MM.1S (cell line): ENCODE measurements at regions not wholly inside any gene's neighbourhood (a gene's known extent, or its start where the extent isn't known, plus 50 kb on each side); places are given as distances from the start of the nearest gene placed in this dataset.

Source experiments
- DNase-seq: peaks from one replicate; pipeline ENCODE4 v3.0.0-alpha.2; 2015
- H2AFZ ChIP-seq: fragments of 300-600 bp; sonication (generic); 2 replicates; pipeline ENCODE4 v1.6.0; 2016; ENCODE audit warnings: antibody characterized with exemption, low read length
- H3F3A ChIP-seq: fragments of 300-600 bp; sonication (generic); 2 replicates; pipeline ENCODE4 v1.6.1; 2016; ENCODE audit warnings: mild to moderate bottlenecking, antibody characterized with exemption, low read length, moderate library complexity, mixed read lengths; ENCODE audit not compliant: insufficient read depth
- H3K27ac ChIP-seq: fragments of 300-600 bp; sonication (generic); 2 replicates; pipeline ENCODE4 v1.5.1; 2016; ENCODE audit warnings: mild to moderate bottlenecking, low read length
- H3K27me3 ChIP-seq: fragments of 300-600 bp; sonication (generic); replicated peaks from 2 replicates; pipeline ENCODE4 v1.6.0; 2016; ENCODE audit warnings: low read length; ENCODE audit not compliant: insufficient read depth
- H3K36me3 ChIP-seq: fragments of 300-600 bp; sonication (generic); replicated peaks from 2 replicates; pipeline ENCODE4 v1.6.1; 2016; ENCODE audit warnings: mild to moderate bottlenecking, low read length, mixed read lengths; ENCODE audit not compliant: insufficient read depth
- H3K4me1 ChIP-seq: fragments of 300-600 bp; sonication (generic); 2 replicates; pipeline ENCODE4 v1.6.1; 2016; ENCODE audit warnings: low read length, mixed read lengths
- H3K4me2 ChIP-seq: fragments of 300-600 bp; sonication (generic); 2 replicates; pipeline ENCODE4 v1.6.0; 2016; ENCODE audit warnings: low read depth, low read length
- H3K4me3 ChIP-seq: fragments of 300-600 bp; sonication (generic); 2 replicates; pipeline ENCODE4 v1.5.1; 2016; ENCODE audit warnings: low read length, mixed read lengths
- H3K79me2 ChIP-seq: fragments of 300-600 bp; sonication (generic); 2 replicates; pipeline ENCODE4 v1.6.1; 2016; ENCODE audit warnings: mixed run types, low read length, mixed read lengths
- H3K9ac ChIP-seq: fragments of 300-600 bp; sonication (generic); 2 replicates; pipeline ENCODE4 v1.6.1; 2016; ENCODE audit warnings: low read length, mixed read lengths
- H3K9me2 ChIP-seq: fragments of 300-600 bp; sonication (generic); replicated peaks from 2 replicates; pipeline ENCODE4 v1.6.1; 2016; ENCODE audit warnings: mild to moderate bottlenecking, low read length, mixed read lengths; ENCODE audit not compliant: insufficient read depth
- H3K9me3 ChIP-seq: fragments of 300-600 bp; sonication (generic); replicated peaks from 2 replicates; pipeline ENCODE4 v1.6.1; 2016; ENCODE audit warnings: mild to moderate bottlenecking, low read length, mixed read lengths; ENCODE audit not compliant: insufficient read depth
- H4K20me1 ChIP-seq: fragments of 300-600 bp; sonication (generic); 2 replicates; pipeline ENCODE4 v1.6.1; 2016; ENCODE audit warnings: mild to moderate bottlenecking, low read length, moderate library complexity, mixed read lengths; ENCODE audit not compliant: insufficient read depth
- CTCF ChIP-seq: fragments of 300-600 bp; sonication (generic); IDR thresholded peaks from 2 replicates; pipeline ENCODE4 v1.5.1; 2016; ENCODE audit warnings: antibody characterized with exemption, low read length, mixed read lengths
- EZH2 ChIP-seq: fragments of 300-600 bp; sonication (generic); optimal IDR thresholded peaks from 2 replicates; pipeline ENCODE3; 2017; ENCODE audit warnings: low read depth, mild to moderate bottlenecking, antibody characterized with exemption, low read length, mixed read lengths
- EZH2phosphoT487 ChIP-seq: fragments of 300-600 bp; sonication (generic); IDR thresholded peaks from 2 replicates; pipeline ENCODE4 v1.6.1; 2018; ENCODE audit warnings: antibody characterized with exemption, low read length

- TF ChIP-seq EZH2phosphoT487: no peak
- TF ChIP-seq CTCF: no peak
- no peak for TF ChIP-seq EZH2
- Histone ChIP-seq H2AFZ (no peak overlapping the region), H3K27me3 (peaks cover 23% of the 10 kb centered on the region; the same call in 1 of the 2 replicates), H3K9me3 (no peaks in the 10 kb centered on the region), H3K27ac (no peak overlapping the region), H3F3A (no peaks in the 10 kb centered on the region), H4K20me1 (no peaks in the 10 kb centered on the region), H3K9ac (no peak overlapping the region), H3K9me2 (no peaks in the 10 kb centered on the region), H3K79me2 (no peaks in the 10 kb centered on the region), H3K36me3 (no peaks in the 10 kb centered on the region), H3K4me1 (no peaks in the 10 kb centered on the region), H3K4me3 (no peak overlapping the region), H3K4me2 (no peak overlapping the region)
- no peak for DNase-seq
These were observed 77.6 kb upstream of the LHX1 start for GRCh38 chr17:36859706-36860105.

GRCh38 chr17:36861531-36861930 lies 75.7 kb upstream of the LHX1 start:
- Histone ChIP-seq H2AFZ (no peak overlapping the region), H3K9ac (no peak overlapping the region), H3K4me1 (no peaks in the 10 kb centered on the region), H3K27me3 (peaks cover 23% of the 10 kb centered on the region; the same call in 1 of the 2 replicates), H4K20me1 (no peaks in the 10 kb centered on the region), H3F3A (no peaks in the 10 kb centered on the region), H3K27ac (no peak overlapping the region), H3K4me3 (no peak overlapping the region), H3K9me2 (no peaks in the 10 kb centered on the region), H3K36me3 (no peaks in the 10 kb centered on the region), H3K9me3 (no peaks in the 10 kb centered on the region), H3K79me2 (no peaks in the 10 kb centered on the region), H3K4me2 (no peak overlapping the region)
- no peak for TF ChIP-seq EZH2
- TF ChIP-seq EZH2phosphoT487: no peak
- no peak for DNase-seq

- H3K27ac ChIP-seq: no peak overlapping the region
- DNase-seq: no peak
- no peak overlapping the region for H2AFZ ChIP-seq
- H3K4me2 ChIP-seq: no peak overlapping the region
- H3K27me3 ChIP-seq: peaks cover 18% of the 10 kb centered on the region; the same call in 1 of the 2 replicates
- H3K36me3 ChIP-seq: no peaks in the 10 kb centered on the region
- no peaks in the 10 kb centered on the region for H3K79me2 ChIP-seq
- H3F3A ChIP-seq: no peaks in the 10 kb centered on the region
- H3K4me3 ChIP-seq: no peak overlapping the region
- no peaks in the 10 kb centered on the region for H3K9me3 ChIP-seq
- H4K20me1 ChIP-seq: no peaks in the 10 kb centered on the region
- no peaks in the 10 kb centered on the region for H3K9me2 ChIP-seq
- TF ChIP-seq EZH2phosphoT487: no peak
- no peak for TF ChIP-seq CTCF
- no peak for TF ChIP-seq EZH2
- H3K9ac ChIP-seq: no peak overlapping the region
- H3K4me1 ChIP-seq: no peaks in the 10 kb centered on the region
These were observed 75.0 kb upstream of the LHX1 start for GRCh38 chr17:36862116-36862920.

- H3K79me2 ChIP-seq: no peaks in the 10 kb centered on the region
- H3K4me2 ChIP-seq: no peak overlapping the region
- H3K9me2 ChIP-seq: no peaks in the 10 kb centered on the region
- H3K27me3 ChIP-seq: peaks cover 12% of the 10 kb centered on the region; the same call in 1 of the 2 replicates
- H3K27ac ChIP-seq: no peak overlapping the region
- no peak overlapping the region for H2AFZ ChIP-seq
- no peak overlapping the region for H3K9ac ChIP-seq
- no peaks in the 10 kb centered on the region for H4K20me1 ChIP-seq
- no peaks in the 10 kb centered on the region for H3K9me3 ChIP-seq
- no peak overlapping the region for H3K4me3 ChIP-seq
- no peak for TF ChIP-seq EZH2
- TF ChIP-seq EZH2phosphoT487: no peak
- no peak for TF ChIP-seq CTCF
- DNase-seq: no peak
- H3K36me3 ChIP-seq: no peaks in the 10 kb centered on the region
- H3F3A ChIP-seq: no peaks in the 10 kb centered on the region
- H3K4me1 ChIP-seq: no peaks in the 10 kb centered on the region
These were observed 74.1 kb upstream of the LHX1 start for GRCh38 chr17:36863131-36863530.
